Mucosa of rectum (tissue), 2 donors: ENCODE measurements at regions not wholly inside any gene's neighbourhood (a gene's known extent, or its start where the extent isn't known, plus 50 kb on each side); places are given as distances from the start of the nearest gene placed in this dataset.
A peak's percentile ranks its signal among the peaks of the same experiment; 100 is the strongest.

Source experiments
- H3K27ac ChIP-seq, 2 donors: one replicate each; pipeline ENCODE4 v1.7.0; 2013; ENCODE audit warnings: inconsistent platforms in 2 of 2, low read depth in 2 of 2, low read length in 2 of 2
- H3K27me3 ChIP-seq, 2 donors: one replicate each; pipeline ENCODE4 v1.7.0; 2013; ENCODE audit warnings: low read length in 2 of 2; ENCODE audit not compliant: control insufficient read depth in 2 of 2, insufficient read depth in 2 of 2
- H3K36me3 ChIP-seq, 2 donors: one replicate each; pipeline ENCODE4 v1.7.0; 2013; ENCODE audit warnings: low read length in 2 of 2; ENCODE audit not compliant: control insufficient read depth in 2 of 2, insufficient read depth in 2 of 2
- H3K4me1 ChIP-seq, 2 donors: one replicate each; pipeline ENCODE4 v1.7.0; 2013; ENCODE audit warnings: low read length in 2 of 2, mild to moderate bottlenecking in 1 of 2; ENCODE audit not compliant: control insufficient read depth in 2 of 2, insufficient read depth in 2 of 2
- H3K4me3 ChIP-seq, 2 donors: one replicate each; pipeline ENCODE4 v1.7.0; 2013; ENCODE audit warnings: low read length in 2 of 2
- H3K9ac ChIP-seq, 2 donors: one replicate each; pipeline ENCODE4 v1.7.0; 2013; ENCODE audit warnings: low read length in 2 of 2, low read depth in 1 of 2, mild to moderate bottlenecking in 1 of 2
- H3K9me3 ChIP-seq, 2 donors: one replicate each; pipeline ENCODE4 v1.7.0; 2013; ENCODE audit warnings: low read length in 2 of 2; ENCODE audit not compliant: control insufficient read depth in 2 of 2
- donor health status: healthy.
- donor health status: Normal muscosa, but diverticular disease.

- no peak overlapping the region for H3K27ac ChIP-seq
- no peak overlapping the region for H3K4me3 ChIP-seq
- H3K27me3 ChIP-seq: no peaks in the 10 kb centered on the region
- no peaks in the 10 kb centered on the region for H3K9me3 ChIP-seq
- no peaks in the 10 kb centered on the region for H3K36me3 ChIP-seq
- H3K9ac ChIP-seq: no peak overlapping the region
- peaks cover 4 to 6% of the 10 kb centered on the region in 2 donors for H3K4me1 ChIP-seq
Observed at GRCh38 chr2:64722291-64723044, 68.8 kb upstream of the SERTAD2 start.

DNA sequence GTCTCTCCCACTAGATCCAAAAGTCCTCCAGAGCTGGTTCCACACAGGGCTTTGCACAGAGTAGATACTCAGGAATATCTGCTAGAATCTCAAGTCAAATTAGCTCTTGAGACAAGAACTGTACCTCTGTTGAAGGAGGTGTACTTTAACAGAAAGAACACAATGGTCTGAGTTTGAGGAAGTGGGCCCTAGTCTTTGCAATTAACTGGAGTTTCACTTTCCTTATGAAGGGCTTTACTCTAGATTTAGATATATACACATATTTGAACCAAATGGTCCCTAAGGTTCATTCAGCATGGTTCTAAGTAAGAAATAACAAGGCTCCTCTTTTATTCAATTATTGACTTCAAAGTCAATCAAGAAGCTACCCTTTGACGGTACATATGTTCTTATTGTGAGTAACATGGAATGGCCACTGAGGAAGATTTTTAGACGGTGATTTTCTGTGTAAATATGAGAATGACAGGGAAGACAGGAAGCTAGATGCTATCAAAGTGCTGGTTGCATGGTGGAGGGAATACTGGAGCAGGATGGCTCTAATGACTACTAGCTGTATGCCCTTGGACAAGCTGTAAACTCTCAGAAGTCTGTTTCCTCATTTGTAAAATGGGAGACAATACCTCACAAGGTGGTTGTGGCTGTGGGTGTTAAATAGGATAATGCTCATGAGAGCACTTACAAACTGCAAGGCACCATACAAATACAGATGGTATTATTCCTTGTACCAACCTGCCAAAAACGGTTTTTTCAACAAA is 73.5 kb upstream of the SERTAD2 start:
- H3K36me3 ChIP-seq: no peaks in the 10 kb centered on the region
- H3K4me3 ChIP-seq: peak overlapping the region in 1 of 2 donors; percentile 21
- H3K27me3 ChIP-seq: no peaks in the 10 kb centered on the region
- peaks cover 27 to 28% of the 10 kb centered on the region in 2 donors for H3K4me1 ChIP-seq
- peak overlapping the region; percentile 26 to 56 for H3K27ac ChIP-seq
- no peak overlapping the region for H3K9ac ChIP-seq
- no peaks in the 10 kb centered on the region for H3K9me3 ChIP-seq

GRCh38 chr2:64727843-64728463 is 74.2 kb upstream of the SERTAD2 start:
- Histone ChIP-seq H3K27ac (peak overlapping the region in 1 of 2 donors; percentile 56), H3K9ac (no peak overlapping the region), H3K9me3 (no peaks in the 10 kb centered on the region), H3K27me3 (no peaks in the 10 kb centered on the region), H3K36me3 (no peaks in the 10 kb centered on the region), H3K4me1 (peaks cover 27 to 31% of the 10 kb centered on the region in 2 donors), H3K4me3 (no peak overlapping the region)

DNA sequence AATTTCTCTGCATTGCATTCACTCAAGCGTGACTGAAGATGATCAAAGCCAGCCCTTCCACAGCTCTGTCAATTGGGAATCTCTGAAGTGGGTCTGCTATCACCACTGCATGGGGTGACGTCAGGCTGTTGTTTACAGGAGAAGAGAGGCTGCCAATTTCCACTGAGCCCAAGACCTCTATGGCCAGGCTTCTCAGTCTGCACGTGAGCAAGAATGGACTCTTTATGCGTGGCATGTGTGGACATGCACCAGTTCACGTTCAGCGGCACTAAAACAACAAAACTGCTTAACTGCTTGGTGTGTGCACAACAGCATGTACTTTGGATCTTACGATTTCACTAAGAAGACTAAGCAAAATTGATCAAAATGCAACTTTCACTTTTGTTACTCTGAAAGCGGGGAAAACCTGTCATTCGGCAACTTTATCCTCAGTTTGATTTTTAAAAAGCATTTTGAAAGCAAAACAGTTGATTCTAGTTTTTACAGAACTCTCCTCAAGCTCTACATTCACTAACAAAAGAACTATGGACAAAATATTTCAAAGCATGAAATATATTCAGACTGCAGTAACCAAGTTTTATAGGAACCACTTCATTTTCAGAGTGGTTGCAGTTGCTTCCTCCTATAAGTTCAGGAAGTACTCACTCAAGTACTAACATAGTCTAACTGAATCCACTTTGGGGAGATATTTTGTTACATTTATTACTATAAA is 77.0 kb upstream of the SERTAD2 start:
- H3K27ac ChIP-seq: peak overlapping the region; percentile 76 to 83
- peaks cover 27 to 31% of the 10 kb centered on the region in 2 donors for H3K4me1 ChIP-seq
- no peaks in the 10 kb centered on the region for H3K9me3 ChIP-seq

DNA sequence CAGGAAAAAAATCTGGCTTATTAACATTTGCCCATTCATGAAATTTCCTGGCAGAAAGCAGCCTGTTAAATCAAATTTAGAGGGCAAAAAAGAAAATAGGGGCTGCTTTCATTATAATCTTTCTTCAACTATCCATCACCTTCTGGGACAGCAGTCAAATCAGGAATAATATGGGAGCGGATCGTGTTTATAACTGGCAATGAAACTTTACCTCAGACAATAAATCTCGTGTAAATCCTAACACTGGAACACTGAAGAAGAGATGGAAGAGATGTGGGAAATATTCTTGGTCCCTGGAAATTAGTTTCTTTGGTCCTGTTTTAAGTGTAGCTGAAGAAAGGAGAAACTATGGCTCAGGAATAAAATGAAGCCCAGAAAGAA is 77.5 kb upstream of the SERTAD2 start:
- H3K4me1 ChIP-seq: peaks cover 27 to 31% of the 10 kb centered on the region in 2 donors
- H3K4me3 ChIP-seq: peak overlapping the region; percentile 64 to 75
- H3K36me3 ChIP-seq: no peaks in the 10 kb centered on the region
- H3K9ac ChIP-seq: peak overlapping the region; percentile 20 to 58
- peak overlapping the region; percentile 76 to 83 for H3K27ac ChIP-seq
- H3K9me3 ChIP-seq: no peaks in the 10 kb centered on the region
- H3K27me3 ChIP-seq: no peaks in the 10 kb centered on the region

More for the DNA sequence above, 77.0 kb upstream of the SERTAD2 start:
- H3K4me3 ChIP-seq: peak overlapping the region; percentile 64 to 75
- H3K36me3 ChIP-seq: no peaks in the 10 kb centered on the region
- peak overlapping the region; percentile 58 to 69 for H3K9ac ChIP-seq
- no peaks in the 10 kb centered on the region for H3K27me3 ChIP-seq

DNA sequence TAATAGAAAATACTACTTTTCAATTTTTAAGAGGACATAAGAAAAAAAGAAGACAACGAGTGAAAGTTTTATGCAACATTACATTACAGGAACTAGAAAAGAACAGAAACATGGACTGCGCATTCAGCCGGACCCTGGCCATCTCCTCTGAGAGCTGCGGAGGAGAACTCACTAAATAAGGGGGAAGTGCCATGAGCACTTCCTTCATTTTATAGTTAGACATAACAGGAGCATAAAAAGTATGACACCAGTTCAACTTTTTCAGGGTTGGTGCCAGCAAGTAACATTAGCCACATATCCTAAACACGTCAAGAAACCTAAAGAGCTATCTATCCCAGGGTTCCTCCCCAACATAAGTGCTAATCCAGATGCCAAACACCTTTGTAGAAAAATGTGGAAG is 78.0 kb upstream of the SERTAD2 start:
- Histone ChIP-seq H3K9ac (no peak overlapping the region), H3K27me3 (no peaks in the 10 kb centered on the region), H3K27ac (peak overlapping the region; percentile 76 to 83), H3K4me1 (peaks cover 27 to 31% of the 10 kb centered on the region in 2 donors), H3K9me3 (no peaks in the 10 kb centered on the region), H3K4me3 (peak overlapping the region; percentile 17 to 75), H3K36me3 (no peaks in the 10 kb centered on the region)

DNA sequence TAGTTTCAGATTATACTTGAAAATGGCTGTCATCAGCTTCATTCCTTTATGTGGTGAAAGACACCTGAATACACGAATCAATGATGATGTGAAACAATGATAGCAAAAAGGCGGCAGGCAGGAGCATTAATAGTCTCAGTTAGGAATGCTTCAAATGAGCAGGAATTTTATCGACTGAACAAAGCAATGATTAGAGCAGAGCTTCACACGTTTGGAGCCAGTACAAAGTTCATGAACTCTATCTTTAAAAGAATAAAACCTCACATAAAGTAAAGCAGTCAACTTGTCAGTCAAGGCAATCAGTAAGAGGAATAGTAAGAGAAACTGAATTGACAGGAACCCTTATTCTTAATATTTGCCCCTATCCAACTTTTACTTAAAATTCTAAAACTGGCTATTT is 78.4 kb upstream of the SERTAD2 start:
- peak overlapping the region; percentile 16 to 17 for H3K4me3 ChIP-seq
- no peaks in the 10 kb centered on the region for H3K36me3 ChIP-seq
- H3K27me3 ChIP-seq: no peaks in the 10 kb centered on the region
- H3K4me1 ChIP-seq: peaks cover 26 to 31% of the 10 kb centered on the region in 2 donors
- H3K27ac ChIP-seq: peak overlapping the region; percentile 76 to 83
- H3K9me3 ChIP-seq: no peaks in the 10 kb centered on the region
- H3K9ac ChIP-seq: no peak overlapping the region

- no peak overlapping the region for H3K27ac ChIP-seq
- no peaks in the 10 kb centered on the region for H3K9me3 ChIP-seq
- peaks cover 12 to 18% of the 10 kb centered on the region in 2 donors for H3K4me1 ChIP-seq
- no peaks in the 10 kb centered on the region for H3K27me3 ChIP-seq
- H3K36me3 ChIP-seq: no peaks in the 10 kb centered on the region
- no peak overlapping the region for H3K9ac ChIP-seq
- no peak overlapping the region for H3K4me3 ChIP-seq
Observed at GRCh38 chr2:64735504-64735903, 81.8 kb upstream of the SERTAD2 start.

GRCh38 chr2:64737547-64737946 is 83.8 kb upstream of the SERTAD2 start:
- Histone ChIP-seq H3K27me3 (no peaks in the 10 kb centered on the region), H3K4me3 (no peak overlapping the region), H3K9me3 (no peaks in the 10 kb centered on the region), H3K9ac (no peak overlapping the region), H3K4me1 (peaks cover 0 to 2% of the 10 kb centered on the region in 2 donors), H3K27ac (no peak overlapping the region), H3K36me3 (no peaks in the 10 kb centered on the region)
